Parathyroid adenoma (tissue), 2 donors: ENCODE measurements at regions not wholly inside any gene's neighbourhood (a gene's known extent, or its start where the extent isn't known, plus 50 kb on each side); places are given as distances from the start of the nearest gene placed in this dataset.

Source experiments
- H2AFZ ChIP-seq: fragments of 300-600 bp; sonication (generic); one replicate; pipeline ENCODE4 v1.7.0; 2017; ENCODE audit warnings: antibody characterized with exemption, mild to moderate bottlenecking
- H3K27ac ChIP-seq: fragments of 300-600 bp; sonication (generic); one replicate; pipeline ENCODE4 v1.7.0; 2017
- H3K27me3 ChIP-seq: fragments of 300-600 bp; sonication (generic); one replicate; pipeline ENCODE4 v1.7.0; 2017; ENCODE audit warnings: low read length; ENCODE audit not compliant: control insufficient read depth, insufficient read depth
- H3K36me3 ChIP-seq: fragments of 300-600 bp; sonication (generic); one replicate; pipeline ENCODE4 v1.7.0; 2017; ENCODE audit warnings: low read length; ENCODE audit not compliant: control insufficient read depth, insufficient read depth
- H3K4me1 ChIP-seq: fragments of 300-600 bp; sonication (generic); one replicate; pipeline ENCODE4 v1.7.0; 2017; ENCODE audit warnings: control low read depth
- H3K4me2 ChIP-seq: fragments of 300-600 bp; sonication (generic); one replicate; pipeline ENCODE4 v1.7.0; 2017; ENCODE audit warnings: low read length
- H3K4me3 ChIP-seq: fragments of 300-600 bp; sonication (generic); one replicate; pipeline ENCODE4 v1.7.0; 2017; ENCODE audit warnings: low read depth, low read length
- H3K79me2 ChIP-seq: fragments of 300-600 bp; sonication (generic); one replicate; pipeline ENCODE4 v1.7.0; 2017; ENCODE audit warnings: control low read depth
- H3K9ac ChIP-seq: fragments of 300-600 bp; sonication (generic); one replicate; pipeline ENCODE4 v1.7.0; 2017; ENCODE audit warnings: mild to moderate bottlenecking
- H3K9me3 ChIP-seq: fragments of 300-600 bp; sonication (generic); one replicate; pipeline ENCODE4 v1.7.0; 2017; ENCODE audit warnings: low read length; ENCODE audit not compliant: control insufficient read depth
- TF ChIP-seq, protein P1 (sequence below): fragments of 300-600 bp; sonication (generic); IDR thresholded peaks from one replicate; pipeline ENCODE4 v1.7.0; 2017; ENCODE audit warnings: antibody characterized with exemption, mild to moderate bottlenecking
- donor health status: primary hyperparathyroidism.

DNA sequence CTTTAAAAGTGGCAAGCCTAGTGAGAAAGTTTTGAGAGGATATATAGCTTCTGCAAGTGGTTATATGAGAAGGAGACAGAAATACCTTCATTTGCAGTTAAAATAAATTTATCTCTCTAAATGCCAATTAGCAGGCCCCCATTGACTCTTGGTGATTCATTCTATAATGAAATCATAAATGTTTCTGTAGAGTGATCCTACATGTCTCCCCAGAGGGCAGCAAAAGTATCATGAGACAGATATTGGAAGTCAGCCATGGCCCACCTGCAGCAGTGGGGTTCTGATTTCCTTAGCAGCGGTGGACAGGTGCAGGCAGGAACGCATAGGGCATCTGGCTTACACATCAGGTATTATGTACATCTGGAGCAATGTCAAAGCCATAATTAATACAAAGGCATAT lies 385.4 kb upstream of the SLC10A2 start:
- Histone ChIP-seq H2AFZ (no peak overlapping the region), H3K27me3 (no peaks in the 10 kb centered on the region), H3K36me3 (no peaks in the 10 kb centered on the region), H3K27ac (no peak overlapping the region), H3K79me2 (no peaks in the 10 kb centered on the region), H3K4me3 (no peak overlapping the region), H3K9me3 (no peaks in the 10 kb centered on the region), H3K9ac (no peak overlapping the region), H3K4me2 (no peak overlapping the region), H3K4me1 (no peaks in the 10 kb centered on the region)
- TF ChIP-seq, protein P1, sequence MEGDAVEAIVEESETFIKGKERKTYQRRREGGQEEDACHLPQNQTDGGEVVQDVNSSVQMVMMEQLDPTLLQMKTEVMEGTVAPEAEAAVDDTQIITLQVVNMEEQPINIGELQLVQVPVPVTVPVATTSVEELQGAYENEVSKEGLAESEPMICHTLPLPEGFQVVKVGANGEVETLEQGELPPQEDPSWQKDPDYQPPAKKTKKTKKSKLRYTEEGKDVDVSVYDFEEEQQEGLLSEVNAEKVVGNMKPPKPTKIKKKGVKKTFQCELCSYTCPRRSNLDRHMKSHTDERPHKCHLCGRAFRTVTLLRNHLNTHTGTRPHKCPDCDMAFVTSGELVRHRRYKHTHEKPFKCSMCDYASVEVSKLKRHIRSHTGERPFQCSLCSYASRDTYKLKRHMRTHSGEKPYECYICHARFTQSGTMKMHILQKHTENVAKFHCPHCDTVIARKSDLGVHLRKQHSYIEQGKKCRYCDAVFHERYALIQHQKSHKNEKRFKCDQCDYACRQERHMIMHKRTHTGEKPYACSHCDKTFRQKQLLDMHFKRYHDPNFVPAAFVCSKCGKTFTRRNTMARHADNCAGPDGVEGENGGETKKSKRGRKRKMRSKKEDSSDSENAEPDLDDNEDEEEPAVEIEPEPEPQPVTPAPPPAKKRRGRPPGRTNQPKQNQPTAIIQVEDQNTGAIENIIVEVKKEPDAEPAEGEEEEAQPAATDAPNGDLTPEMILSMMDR, result no peak

GRCh38 chr13:103443604-103444003 lies 377.4 kb upstream of the SLC10A2 start:
- no peaks in the 10 kb centered on the region for H3K4me1 ChIP-seq
- no peaks in the 10 kb centered on the region for H3K27me3 ChIP-seq
- H2AFZ ChIP-seq, result no peak overlapping the region
- H3K4me3 ChIP-seq, result no peak overlapping the region
- TF ChIP-seq, protein P1, result no peak
- H3K27ac ChIP-seq, result no peak overlapping the region
- H3K79me2 ChIP-seq, result no peaks in the 10 kb centered on the region
- H3K36me3 ChIP-seq, result no peaks in the 10 kb centered on the region
- H3K4me2 ChIP-seq, result no peak overlapping the region
- H3K9ac ChIP-seq, result no peak overlapping the region
- no peaks in the 10 kb centered on the region for H3K9me3 ChIP-seq

DNA sequence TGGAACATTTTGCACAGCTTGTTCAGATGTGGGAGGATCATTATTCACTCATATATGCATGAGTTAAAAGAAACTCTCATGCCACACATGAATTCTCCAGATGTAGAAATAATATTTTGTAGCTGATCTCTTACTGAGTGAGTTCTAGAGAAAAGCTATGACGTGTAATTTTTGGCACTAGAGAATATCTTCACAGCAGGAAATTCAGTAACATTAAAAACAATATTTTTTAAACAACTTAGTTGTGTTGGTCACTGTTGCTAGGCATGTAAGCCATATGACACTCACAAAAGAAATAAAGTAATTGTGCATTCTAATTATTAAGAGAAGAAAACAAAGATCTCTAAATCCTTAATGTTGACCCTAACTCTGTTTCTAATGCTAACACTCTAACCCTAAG lies 371.4 kb upstream of the SLC10A2 start:
- no peaks in the 10 kb centered on the region for H3K27me3 ChIP-seq
- H3K4me2 ChIP-seq, result no peak overlapping the region
- no peaks in the 10 kb centered on the region for H3K36me3 ChIP-seq
- TF ChIP-seq, protein P1, result no peak
- H3K9ac ChIP-seq, result no peak overlapping the region
- H3K9me3 ChIP-seq, result no peaks in the 10 kb centered on the region
- H3K4me3 ChIP-seq, result no peak overlapping the region
- H3K27ac ChIP-seq, result no peak overlapping the region
- no peaks in the 10 kb centered on the region for H3K4me1 ChIP-seq
- H2AFZ ChIP-seq, result no peak overlapping the region
- no peaks in the 10 kb centered on the region for H3K79me2 ChIP-seq

- Histone ChIP-seq H3K4me2 (no peak overlapping the region), H3K36me3 (no peaks in the 10 kb centered on the region), H3K27me3 (no peaks in the 10 kb centered on the region), H3K79me2 (no peaks in the 10 kb centered on the region), H2AFZ (no peak overlapping the region), H3K9ac (no peak overlapping the region), H3K4me1 (no peaks in the 10 kb centered on the region), H3K9me3 (no peaks in the 10 kb centered on the region), H3K27ac (no peak overlapping the region), H3K4me3 (no peak overlapping the region)
- TF ChIP-seq, protein P1, result no peak
Observed at GRCh38 chr13:103436057-103436654, 369.9 kb upstream of the SLC10A2 start.

GRCh38 chr13:103431856-103432255 lies 365.6 kb upstream of the SLC10A2 start:
- TF ChIP-seq, protein P1, result no peak
- no peak overlapping the region for H3K27ac ChIP-seq
- H3K4me1 ChIP-seq, result no peaks in the 10 kb centered on the region
- no peak overlapping the region for H3K4me3 ChIP-seq
- H3K4me2 ChIP-seq, result no peak overlapping the region
- H3K9me3 ChIP-seq, result no peaks in the 10 kb centered on the region
- no peak overlapping the region for H2AFZ ChIP-seq
- no peak overlapping the region for H3K9ac ChIP-seq
- H3K36me3 ChIP-seq, result no peaks in the 10 kb centered on the region
- no peaks in the 10 kb centered on the region for H3K27me3 ChIP-seq
- H3K79me2 ChIP-seq, result no peaks in the 10 kb centered on the region
